ENCODE measurements at regions not wholly inside any gene's neighbourhood (a gene's known extent, or its start where the extent isn't known, plus 50 kb on each side); places are given as distances from the start of the nearest gene placed in this dataset.

DNA sequence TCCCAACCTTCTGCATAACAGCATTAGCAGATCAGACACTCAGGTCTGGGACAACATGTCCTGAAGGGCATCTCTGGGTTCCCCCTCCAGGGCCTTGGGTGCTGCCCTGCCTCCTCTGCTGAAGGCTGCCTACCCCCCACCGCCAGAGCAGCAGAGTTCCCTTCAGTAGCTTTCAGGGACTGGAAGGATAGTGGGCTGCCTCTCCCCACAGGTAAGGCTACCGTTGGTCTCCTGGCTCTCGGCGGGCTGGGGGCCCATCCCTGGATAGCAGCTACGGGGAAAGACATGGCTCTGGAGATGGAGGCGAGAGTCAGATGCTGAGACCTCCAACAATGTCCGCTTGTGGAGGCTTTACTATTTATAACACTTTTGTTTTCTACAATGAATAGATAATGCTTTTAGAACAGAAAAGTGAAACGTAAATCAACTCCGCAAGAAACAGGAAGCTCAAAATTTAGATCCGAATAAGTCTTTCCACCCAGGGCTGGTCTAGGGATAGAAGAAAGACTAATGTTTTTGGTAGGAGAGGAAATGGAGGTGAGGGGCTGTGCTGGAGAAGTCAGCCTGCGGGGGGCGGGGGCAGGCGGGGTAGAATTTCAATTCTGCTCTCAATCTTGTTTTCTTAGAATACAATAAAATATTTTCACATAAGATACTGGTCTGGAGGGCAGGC, 58.4 kb downstream of the ARL4C start:
- DNase-seq (ENCODE audit: low spot score), result no peak

DNA sequence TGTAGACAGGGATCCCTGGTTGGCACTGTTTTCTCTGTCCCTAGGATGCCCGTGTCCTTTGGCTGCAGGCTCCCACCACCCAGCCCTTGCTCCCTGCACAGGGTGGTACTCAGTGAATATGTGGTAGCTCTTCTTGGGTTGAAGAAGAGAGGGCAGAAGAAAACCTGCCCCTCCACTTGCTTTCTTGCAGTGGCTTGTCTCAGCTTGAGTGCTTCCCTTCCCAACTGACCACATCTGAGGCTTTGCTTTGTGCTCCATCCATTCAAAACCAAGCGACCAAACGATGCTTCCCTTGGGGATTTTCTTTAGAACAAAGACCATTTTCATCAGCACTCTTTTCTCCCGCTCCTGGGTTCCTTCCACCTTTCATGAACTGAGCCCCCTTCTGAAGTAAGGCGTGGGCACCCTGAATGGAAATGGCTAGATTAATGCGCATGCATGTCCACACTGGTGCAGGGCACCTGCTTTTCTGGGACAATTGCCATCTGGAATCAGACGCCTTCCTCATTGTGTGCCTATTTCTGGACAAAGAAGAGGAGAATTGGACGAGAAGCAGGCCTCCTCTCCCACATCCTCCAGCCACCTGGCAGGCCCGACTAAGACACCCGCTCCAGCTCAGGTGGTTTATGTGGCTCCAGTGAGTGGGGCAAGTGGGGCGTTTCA, 59.1 kb downstream of the ARL4C start:
- no peak for DNase-seq (ENCODE audit: low spot score)

DNA sequence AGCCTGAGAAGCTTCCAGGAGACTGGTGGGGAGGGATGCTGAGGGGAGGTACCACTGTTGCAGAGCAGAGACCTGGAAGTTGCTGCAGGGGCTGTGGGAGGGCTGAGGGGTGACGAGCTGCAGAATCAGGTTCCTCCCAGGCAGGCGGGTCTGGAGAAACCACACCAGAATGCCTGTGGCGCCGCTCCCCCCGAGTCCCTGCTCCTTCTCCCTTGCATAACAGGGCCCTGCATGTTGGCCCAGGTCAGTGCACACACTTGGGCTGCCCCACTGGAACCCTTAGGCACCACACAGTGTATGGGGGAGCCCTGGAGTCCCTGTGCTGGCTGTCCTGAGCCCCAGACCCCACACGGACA, 60.4 kb downstream of the ARL4C start:
- DNase-seq (ENCODE audit: low spot score), result no peak

DNA sequence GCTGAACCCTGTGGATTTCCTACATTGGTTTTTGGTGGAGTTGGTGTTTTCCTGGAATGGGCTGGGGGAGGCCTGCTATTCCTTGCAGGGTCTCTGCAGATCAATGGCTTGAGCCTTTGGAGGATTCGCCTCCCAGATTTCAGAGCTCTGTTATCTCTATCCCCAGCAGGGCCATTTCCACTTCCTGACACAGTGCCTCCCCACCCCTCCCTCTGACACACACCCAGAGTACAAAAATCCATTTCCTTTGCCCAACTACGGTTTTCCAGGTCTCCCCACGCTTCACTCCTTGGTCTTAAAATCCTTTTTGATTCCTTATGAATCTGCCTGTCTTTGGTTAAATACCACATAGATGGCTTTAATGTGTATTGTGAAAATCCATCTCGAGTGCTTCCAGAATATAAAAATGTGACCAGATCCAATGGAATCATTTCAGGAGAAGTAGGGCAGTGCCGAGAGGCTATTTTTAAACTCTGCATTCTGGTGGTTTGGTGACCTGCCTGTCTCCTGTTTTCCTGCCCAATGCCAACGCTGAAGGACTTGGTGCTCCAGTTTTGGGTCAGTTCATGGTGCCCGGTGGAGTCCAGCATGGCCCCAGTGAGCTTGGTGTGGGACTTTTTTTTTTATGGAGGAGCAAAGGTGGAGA, 60.9 kb downstream of the ARL4C start:
- no peak for DNase-seq (ENCODE audit: low spot score)

DNA sequence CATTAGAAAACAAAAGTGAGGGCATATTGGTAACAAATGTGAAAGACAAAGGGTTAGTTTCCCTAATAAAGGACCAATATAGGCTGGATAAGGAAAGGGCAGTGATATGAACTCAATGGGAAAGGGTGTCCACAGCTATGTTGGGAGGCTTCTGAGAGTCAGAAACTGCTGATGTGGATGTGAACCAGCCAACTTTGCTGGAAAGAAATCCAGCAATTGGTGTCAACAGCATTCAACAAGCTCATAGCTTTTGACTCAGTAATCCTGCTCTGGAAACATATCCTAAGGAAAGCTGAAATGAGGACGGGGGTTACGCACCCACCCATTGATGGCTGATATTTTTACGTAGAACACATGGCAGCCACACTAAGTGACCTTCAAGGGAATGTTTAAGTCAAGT, 63.7 kb downstream of the ARL4C start:
- DNase-seq (ENCODE audit: low spot score), result no peak

DNA sequence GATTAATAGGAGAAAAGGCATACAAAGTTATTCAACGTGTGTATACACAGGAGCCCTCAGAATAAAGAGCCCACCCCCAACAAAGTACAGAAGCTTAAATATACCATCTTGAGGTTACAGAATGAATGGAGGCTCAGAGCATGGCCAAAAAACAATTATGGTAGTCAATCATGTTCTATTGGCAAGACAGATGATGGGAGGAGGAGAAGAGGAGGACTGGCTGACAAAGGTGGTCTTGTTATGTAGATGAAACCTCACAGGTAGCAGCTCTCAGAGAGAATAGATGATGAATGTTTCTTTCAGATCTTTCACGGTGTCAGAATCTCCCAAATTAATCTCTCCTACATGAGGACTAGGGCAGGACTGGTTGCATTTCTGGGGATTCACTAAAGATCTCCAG, 66.0 kb downstream of the ARL4C start:
- DNase-seq (ENCODE audit: low spot score), result no peak

DNA sequence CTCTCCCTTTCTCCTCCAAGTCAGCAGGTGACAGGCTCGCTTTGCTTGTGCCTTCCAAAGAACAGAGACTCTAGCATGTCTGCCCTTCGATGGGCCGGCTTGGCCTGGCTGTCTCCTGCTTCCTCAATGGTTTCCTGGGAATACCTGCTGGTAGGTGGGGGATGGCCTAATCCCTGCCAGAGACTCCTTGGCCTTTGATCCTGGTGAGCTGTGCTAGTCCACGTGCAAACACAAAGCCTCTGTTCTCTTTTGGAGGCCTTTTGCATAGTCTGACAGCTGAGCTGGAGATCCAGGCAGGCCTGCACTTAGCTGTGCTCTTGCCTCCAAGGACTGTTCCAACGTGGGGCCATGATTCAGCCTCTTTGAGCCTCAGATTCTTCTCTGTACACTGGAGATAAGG, 67.6 kb downstream of the ARL4C start:
- no peak for DNase-seq (ENCODE audit: low spot score)

DNA sequence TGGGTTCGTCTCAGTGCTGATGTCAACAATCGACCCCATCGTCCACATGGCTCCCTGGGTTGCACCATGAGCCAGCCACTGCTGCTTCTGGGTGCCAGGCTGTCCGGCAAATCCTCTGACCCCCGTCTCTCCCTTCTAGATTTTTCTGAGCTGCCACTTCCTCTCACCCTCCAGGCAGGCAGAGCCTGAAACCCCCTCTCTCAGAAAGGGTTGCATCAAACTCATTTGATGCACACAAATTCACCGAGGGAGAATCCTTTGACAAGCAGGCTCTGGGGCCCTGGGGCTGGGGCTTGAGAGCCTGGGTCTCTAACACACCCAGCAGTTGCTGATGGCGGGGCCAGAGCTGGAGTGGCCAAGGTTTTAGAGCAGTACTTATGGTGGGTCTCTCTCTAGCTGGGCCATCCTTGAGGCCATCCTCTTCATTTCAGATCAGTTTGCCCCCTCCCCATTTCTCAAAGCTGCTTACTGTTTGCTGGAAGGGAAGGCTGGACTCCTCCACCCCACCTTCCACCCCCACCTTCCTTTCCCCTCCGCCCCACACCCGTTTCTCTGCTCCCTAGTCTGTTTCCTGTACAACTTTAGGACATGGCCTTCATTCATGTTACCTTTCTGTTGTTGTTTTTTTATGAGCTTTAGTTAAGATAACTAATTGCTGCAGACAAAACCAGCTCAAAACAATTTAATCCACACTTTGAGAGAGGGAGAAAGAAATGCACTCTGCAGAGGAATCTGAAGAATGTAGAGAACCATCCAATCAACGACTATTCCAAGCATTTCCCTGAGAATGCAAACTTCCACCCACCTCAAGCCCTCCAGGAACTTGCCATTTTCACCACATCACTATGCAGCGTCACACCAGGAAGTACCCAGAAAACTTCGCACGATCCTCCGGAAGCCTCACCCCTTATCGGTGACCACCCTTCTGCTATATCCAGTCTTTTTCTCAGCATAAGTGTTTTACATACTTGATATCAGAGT, 69.5 kb downstream of the ARL4C start:
- peak; percentile 90 for DNase-seq (ENCODE audit: low spot score)

DNA sequence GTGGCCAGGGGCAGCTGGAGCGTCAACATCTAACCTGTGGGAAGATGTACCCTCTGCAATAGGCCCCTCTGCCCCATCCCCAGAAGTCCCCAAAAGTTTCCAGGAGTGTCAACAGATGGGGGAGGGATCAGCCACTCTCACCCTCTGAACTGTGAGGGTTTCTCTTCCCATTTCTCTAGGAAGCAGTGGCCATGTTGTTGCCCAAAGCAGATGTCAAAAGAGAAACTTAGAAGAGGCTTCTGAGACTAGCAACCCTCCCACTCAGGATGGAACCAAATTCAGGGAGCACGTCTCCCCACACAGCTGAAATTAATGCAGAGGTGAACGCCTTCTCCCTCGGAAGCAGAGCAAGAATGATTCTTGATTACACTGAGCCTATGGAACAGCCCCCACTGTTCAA, 70.3 kb downstream of the ARL4C start:
- no peak for DNase-seq (ENCODE audit: low spot score)

DNA sequence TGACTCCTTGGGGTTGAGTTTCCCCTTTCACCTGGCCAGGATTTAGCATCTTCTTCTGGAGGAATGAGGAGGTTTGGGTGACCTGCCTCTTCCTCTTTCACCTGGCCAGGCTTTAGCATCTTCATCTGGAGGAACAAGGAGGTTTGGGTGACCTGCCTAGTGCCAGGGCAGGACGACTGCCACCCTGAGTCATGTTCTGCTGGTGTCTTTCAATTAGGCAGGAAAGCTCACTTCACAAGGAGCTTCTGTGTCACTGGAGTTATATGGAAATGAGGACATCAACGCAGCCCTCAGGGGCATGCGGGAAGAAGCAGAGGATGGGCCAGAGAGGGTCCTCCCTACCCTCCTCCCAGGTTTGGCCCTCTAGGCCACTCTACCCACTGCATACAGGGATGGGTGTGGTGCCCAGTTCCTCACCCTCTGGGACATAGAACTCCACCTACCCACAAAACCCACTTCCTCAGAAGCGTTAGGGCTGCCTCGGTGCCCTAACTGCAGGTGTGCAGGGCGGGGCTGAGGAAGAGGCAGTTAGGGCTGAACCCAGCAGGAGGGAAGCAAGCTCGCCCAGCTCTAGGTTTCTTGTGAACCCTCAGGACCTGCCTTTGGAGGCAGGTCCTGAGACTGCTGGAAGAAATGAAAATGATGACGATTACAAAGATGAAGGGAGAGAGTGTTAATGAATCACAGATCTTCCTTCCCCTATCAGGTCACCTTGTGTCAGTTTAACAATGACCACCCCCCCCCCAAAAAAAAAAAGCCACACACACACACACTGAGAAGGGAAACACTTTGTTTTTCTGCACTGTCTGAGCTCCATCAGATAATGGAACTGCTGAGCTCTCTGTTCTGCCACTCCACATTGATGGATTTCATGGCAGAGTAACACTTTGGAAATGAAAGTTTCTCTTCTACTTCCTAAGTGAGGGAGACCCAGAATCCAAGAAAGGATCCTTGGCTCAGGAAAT, 71.0 kb downstream of the ARL4C start:
- DNase-seq (ENCODE audit: low spot score), result peak; percentile 17

DNA sequence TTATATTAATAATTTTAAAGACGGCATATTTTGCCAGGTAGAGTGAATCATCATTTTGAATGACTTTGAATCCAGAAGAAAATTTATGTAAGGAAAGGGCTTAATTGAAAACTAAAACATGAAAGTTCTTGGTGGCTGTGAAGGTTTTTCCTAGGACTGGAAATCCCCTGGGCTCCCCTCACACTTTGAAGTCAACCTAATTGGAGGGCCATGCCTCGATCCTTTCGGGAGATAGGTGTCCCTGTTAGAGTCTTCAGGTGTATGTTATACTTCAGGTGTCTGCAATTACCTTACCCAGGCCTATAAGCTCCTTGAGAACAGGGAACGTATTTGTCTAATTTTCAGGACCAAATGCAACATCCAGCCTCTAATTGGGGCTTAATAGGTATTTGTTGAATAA, 73.0 kb downstream of the ARL4C start:
- DNase-seq (ENCODE audit: low spot score), result no peak

DNA sequence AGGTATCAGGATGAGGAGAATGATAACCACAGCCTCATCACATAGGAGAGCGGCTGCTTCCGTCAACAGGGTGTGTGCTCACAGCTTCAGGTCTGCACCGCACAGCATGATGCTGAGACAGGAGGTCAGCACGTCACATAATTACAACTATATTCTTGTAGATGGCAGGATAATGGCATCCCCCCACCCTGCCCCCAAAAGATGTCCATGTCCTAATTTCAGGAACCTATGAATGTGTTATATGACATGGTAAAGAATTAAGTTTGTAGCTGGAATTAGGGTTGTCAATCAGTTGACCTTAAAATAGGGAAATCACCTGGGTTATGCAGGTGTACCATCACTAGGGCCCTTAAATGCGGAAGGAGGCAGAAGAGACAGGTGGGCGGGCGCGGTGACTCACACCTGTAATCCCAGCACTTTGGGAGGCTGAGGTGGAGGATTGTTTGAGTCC, 73.9 kb downstream of the ARL4C start:
- no peak for DNase-seq (ENCODE audit: low spot score)

DNA sequence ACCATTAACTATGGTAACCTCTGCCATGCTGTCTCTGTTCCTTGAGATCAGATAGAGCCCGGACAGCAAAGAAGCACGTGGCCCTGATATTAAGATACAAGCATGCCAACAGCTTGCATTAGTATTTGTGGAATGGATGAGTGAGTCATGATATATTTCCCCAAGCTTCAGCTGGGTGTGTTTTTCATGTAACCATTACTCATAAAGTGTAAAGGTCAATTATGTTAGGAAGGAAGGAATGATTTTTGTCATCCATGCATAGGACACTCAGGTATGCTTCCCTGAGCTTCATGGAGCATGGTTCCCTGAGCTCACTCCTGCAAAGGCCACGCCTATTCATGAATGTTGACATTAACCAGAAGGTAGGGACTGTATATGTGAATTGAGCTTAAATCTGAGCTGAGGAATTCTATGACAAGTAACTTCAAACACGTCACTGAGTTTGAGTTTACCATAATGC, 74.6 kb downstream of the ARL4C start:
- DNase-seq (ENCODE audit: low spot score), result peak; percentile 98

DNA sequence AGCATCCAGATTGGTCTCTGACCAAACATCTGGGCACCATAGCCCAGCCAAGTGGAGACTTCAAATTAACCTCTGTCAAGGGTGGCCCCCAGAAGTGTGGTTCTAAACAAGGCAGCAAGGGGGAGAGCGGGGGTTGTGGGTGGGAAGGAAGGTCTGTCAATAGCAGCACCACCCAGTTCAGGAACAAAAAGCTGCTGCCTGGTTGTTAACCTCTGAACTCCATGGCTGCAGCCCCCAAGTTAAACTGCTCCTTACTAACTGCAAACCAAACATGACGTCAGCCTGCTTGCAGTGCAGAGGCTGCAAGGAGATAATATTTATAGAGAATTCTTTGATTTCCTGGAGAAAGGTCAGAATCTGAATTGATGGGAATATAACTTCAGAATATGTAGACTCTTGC, 76.5 kb downstream of the ARL4C start:
- DNase-seq (ENCODE audit: low spot score), result no peak

DNA sequence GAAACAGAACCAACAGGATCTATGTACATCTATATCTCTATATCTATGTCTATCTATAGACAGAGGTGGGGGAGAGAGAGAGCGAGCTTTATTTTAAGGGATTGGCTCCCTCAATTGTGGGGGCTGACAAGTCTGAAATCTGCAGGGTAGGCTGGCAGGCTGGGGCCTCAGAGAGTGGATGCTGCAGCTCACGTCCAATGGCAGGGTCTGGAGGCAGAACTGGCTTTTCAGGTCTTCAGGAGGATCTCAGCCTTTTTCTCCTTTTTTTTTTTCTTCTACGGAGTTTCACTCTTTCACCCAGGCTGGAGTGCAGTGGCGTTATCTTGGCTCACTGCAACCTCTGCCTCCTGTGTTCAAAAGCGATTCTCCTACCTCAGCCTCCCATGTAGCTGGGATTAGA, 77.2 kb downstream of the ARL4C start:
- no peak for DNase-seq (ENCODE audit: low spot score)

DNA sequence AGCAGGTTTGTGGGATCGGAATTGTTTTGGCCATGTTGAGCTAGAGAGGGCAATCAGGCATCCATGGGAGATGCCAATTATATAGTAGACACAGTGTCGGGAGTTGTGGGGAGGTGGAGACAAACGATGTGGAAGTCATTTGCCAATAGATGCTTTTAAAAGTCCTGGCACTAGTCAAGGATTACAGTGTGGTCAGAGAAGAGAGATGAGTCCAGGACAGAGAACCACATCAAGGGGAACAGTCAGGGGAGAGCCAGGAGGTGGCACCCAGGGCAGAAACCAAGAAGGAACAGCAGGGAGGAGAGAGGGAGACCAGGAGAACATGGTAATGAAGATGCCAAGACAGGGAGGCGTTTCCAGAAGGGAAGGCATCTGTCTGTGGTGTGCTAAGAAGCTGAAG, 81.2 kb downstream of the ARL4C start:
- no peak for DNase-seq (ENCODE audit: low spot score)

DNA sequence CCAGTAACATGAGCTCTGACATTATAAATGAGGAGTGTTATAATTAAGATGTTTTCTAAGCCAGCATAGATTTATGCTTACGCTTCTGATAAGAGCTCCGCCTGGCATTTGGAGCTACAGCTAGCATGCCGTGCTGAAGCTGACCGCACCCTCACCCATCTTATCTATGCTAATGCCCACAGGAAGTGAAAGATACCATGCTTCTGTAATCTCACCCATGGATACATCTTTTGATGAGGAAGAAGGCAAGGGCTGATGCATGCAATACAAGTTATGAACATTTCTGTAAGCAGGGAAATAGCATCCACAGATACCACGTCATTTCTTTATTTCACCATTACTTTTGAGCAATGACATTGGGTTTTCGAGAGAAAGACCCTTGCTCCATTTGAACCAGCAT, 82.3 kb downstream of the ARL4C start:
- DNase-seq (ENCODE audit: low spot score), result no peak

DNA sequence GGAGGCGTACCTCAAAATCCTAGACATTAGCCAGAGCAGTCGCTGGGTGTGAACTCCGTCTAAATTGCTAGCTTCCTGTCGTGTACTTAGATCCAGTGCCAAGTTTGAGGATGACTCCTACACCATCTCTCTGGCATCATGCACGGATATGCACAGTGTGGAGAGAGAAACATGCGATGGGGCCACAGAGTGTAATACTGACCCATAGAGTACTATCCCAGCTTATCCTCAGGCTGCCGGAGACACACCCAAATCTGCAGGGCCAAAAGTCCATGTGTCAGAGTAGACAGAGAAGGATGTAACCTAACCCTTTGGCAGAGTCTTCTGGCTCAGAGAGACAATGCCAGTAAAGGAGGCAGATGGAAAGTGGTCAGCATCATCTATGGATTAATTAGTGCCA, 84.2 kb downstream of the ARL4C start:
- no peak for DNase-seq (ENCODE audit: low spot score)

DNA sequence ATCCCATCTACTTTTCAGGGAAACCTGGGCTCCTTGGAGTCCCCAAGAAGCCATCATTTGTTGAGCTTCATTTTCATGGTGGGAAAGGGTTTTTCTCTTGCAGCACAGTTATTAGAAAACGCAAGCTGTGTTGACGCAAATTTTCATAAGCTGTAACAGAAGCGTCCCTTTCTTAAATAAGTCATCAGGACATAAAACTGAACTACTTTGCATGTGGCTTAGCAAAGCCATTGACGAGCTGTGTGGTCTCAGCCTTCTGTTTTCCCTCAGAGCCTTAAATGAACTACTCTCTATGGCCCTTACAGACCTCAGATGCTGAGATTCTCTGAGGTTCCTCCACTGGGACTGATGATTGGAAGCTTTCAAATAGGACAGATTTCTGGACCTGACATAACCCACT, 85.1 kb downstream of the ARL4C start:
- DNase-seq (ENCODE audit: low spot score), result no peak

DNA sequence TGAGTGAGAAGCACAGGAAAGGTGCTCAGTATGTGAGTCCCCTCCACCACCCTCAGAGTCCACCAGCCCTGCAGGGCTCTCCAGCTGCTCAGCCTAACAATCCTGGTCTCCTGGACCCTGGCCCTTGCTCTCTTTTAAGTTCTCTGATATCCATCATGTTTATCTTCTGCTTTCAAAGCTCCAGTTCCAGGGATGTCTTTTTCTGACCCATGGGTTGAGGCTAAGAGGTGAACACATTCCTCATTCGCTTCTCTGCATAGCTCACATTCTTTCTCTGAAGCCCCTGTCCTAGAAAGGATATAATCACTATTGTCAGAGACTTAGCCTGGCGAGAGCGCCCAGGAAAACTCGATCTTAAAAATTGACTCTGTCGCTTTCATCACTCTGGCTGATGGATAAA, 86.4 kb downstream of the ARL4C start:
- DNase-seq (ENCODE audit: low spot score), result no peak

DNA sequence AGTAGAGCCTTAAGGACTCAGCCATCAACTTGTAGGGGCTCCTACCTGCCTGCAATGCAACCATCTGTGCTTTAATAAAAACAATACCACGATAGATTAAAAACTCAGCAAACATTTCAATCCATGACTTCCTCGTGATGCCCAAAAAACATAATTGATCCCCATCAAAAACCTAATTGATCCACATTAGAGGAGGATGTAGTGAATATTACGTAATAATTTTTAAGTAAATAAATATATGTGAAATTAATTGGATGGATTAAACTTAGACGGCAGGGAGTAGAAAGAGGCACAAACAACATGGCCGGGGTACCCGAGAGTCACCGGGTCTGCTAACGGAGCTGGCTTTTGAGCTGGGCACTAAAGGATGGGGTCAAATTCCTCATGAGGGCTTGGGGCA, 87.3 kb downstream of the ARL4C start:
- no peak for DNase-seq (ENCODE audit: low spot score)
